Cardiac muscle cell (in vitro differentiated cells and primary cell): ENCODE measurements at regions not wholly inside any gene's neighbourhood (a gene's known extent, or its start where the extent isn't known, plus 50 kb on each side); places are given as distances from the start of the nearest gene placed in this dataset.
"Not testable (repeated sequence)": the region's sequence is repeated elsewhere in the genome, so short reads cannot be mapped to it uniquely, and the experiment has no call there.

Experiments
- DNase-seq, 2 donors: peaks; one replicate each; pipeline versions ENCODE4 v3.0.0 to v3.0.0-alpha.2; 2010 to 2017; ENCODE audit warnings: low read depth in 1 of 2, low spot score in 1 of 2
- H3K27ac ChIP-seq: fragments of 200-600 bp; sonication (generic); 2 replicates; pipeline ENCODE4 v1.5.1; 2016
- H3K27me3 ChIP-seq: fragments of 200-600 bp; sonication (generic); 2 replicates; pipeline ENCODE4 v1.6.0; 2016; ENCODE audit warnings: control low read depth
- H3K36me3 ChIP-seq: fragments of 200-600 bp; sonication (generic); 2 replicates; pipeline ENCODE4 v1.5.1; 2016; ENCODE audit warnings: control low read depth
- H3K4me1 ChIP-seq: fragments of 200-600 bp; sonication (generic); 2 replicates; pipeline ENCODE4 v1.8.1; 2017; ENCODE audit warnings: low read depth, mild to moderate bottlenecking, mixed run types
- H3K4me3 ChIP-seq: fragments of 200-600 bp; sonication (generic); 2 replicates; pipeline ENCODE4 v1.5.1; 2016; ENCODE audit warnings: mild to moderate bottlenecking
- H3K9me3 ChIP-seq: fragments of 200-600 bp; sonication (generic); 2 replicates; pipeline ENCODE4 v1.5.1; 2017; ENCODE audit warnings: low read depth, mild to moderate bottlenecking, control low read depth
- TF ChIP-seq, protein P1 (sequence below): IDR thresholded peaks from 2 replicates; pipeline ENCODE4 v1.5.1; 2012; ENCODE audit warnings: low read depth, mild to moderate bottlenecking, low read length

GRCh38 chr16:86075488-86075785 lies 176.5 kb downstream of the IRF8 start:
- TF ChIP-seq, protein P1, sequence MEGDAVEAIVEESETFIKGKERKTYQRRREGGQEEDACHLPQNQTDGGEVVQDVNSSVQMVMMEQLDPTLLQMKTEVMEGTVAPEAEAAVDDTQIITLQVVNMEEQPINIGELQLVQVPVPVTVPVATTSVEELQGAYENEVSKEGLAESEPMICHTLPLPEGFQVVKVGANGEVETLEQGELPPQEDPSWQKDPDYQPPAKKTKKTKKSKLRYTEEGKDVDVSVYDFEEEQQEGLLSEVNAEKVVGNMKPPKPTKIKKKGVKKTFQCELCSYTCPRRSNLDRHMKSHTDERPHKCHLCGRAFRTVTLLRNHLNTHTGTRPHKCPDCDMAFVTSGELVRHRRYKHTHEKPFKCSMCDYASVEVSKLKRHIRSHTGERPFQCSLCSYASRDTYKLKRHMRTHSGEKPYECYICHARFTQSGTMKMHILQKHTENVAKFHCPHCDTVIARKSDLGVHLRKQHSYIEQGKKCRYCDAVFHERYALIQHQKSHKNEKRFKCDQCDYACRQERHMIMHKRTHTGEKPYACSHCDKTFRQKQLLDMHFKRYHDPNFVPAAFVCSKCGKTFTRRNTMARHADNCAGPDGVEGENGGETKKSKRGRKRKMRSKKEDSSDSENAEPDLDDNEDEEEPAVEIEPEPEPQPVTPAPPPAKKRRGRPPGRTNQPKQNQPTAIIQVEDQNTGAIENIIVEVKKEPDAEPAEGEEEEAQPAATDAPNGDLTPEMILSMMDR: no peak
- Histone ChIP-seq H3K27me3 (no peaks in the 10 kb centered on the region), H3K36me3 (no peaks in the 10 kb centered on the region), H3K4me3 (no peak overlapping the region), H3K9me3 (no peaks in the 10 kb centered on the region), H3K4me1 (peaks cover 8% of the 10 kb centered on the region), H3K27ac (no peak overlapping the region)
- DNase-seq: no peak

GRCh38 chr16:86075839-86076440 lies 177.0 kb downstream of the IRF8 start:
- Histone ChIP-seq H3K4me1 (peaks cover 8% of the 10 kb centered on the region), H3K27me3 (no peaks in the 10 kb centered on the region), H3K4me3 (no peak overlapping the region), H3K9me3 (no peaks in the 10 kb centered on the region), H3K27ac (no peak overlapping the region), H3K36me3 (no peaks in the 10 kb centered on the region)
- DNase-seq: no peak
- TF ChIP-seq, protein P1: no peak

DNA sequence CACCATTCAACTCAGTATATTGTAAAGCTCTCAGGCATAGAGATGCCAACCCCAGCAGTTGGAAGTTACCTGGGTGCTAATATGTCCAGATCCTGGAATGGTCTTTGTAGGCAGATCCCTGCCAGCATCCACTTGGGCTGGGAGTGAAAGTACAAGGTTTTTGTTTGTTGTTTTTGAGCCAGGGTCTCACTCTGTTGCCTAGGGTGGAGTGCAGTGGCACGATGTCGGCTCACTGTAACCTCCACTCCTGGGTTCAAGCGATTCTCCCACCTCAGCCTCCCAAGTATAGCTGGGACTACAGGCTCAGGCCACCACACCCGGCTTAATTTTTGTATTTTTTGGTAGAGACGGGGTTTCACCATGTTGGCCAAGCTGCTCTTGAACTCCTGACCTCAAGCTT lies 177.6 kb downstream of the IRF8 start:
- no peaks in the 10 kb centered on the region for H3K36me3 ChIP-seq
- DNase-seq: no peak
- TF ChIP-seq, protein P1: no peak
- H3K27me3 ChIP-seq: no peaks in the 10 kb centered on the region
- H3K4me3 ChIP-seq: no peak overlapping the region
- no peaks in the 10 kb centered on the region for H3K9me3 ChIP-seq
- H3K4me1 ChIP-seq: peaks cover 8% of the 10 kb centered on the region
- H3K27ac ChIP-seq: no peak overlapping the region

- Histone ChIP-seq H3K4me1 (peaks cover 8% of the 10 kb centered on the region), H3K27ac (no peak overlapping the region), H3K4me3 (no peak overlapping the region), H3K36me3 (no peaks in the 10 kb centered on the region), H3K9me3 (no peaks in the 10 kb centered on the region), H3K27me3 (no peaks in the 10 kb centered on the region)
- DNase-seq: no peak
- TF ChIP-seq, protein P1: no peak
These were observed 178.4 kb downstream of the IRF8 start for GRCh38 chr16:86077243-86077940.

DNA sequence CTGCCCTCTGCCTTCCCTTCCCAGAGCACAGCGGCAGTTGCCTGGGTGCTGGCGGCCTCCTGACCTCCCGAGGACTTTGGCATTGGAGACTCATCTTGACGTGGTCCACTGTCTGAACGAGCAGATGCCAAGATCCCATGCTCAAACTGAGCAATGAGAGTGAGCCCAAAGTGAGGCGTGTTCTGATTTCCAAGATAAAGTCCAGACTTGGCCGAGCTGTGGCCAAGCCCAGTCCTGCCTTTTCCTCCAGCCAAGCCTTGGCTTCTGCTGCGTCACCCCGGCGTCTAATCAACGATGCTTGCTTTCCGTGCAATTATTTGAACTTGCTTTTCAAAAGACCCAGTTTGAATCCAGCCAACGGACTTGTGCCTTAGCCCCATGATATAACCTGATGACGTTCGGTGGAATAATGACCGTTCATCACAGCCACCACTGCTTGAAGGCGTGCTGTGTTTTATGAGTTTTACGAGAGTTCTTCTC lies 179.2 kb downstream of the IRF8 start:
- Histone ChIP-seq H3K9me3 (no peaks in the 10 kb centered on the region), H3K4me1 (peaks cover 12% of the 10 kb centered on the region), H3K27me3 (no peaks in the 10 kb centered on the region), H3K4me3 (no peak overlapping the region), H3K27ac (no peak overlapping the region), H3K36me3 (no peaks in the 10 kb centered on the region)
- TF ChIP-seq, protein P1: no peak
- no peak for DNase-seq

GRCh38 chr16:86078711-86079110 lies 179.7 kb downstream of the IRF8 start:
- H3K27me3 ChIP-seq, DNase-seq, H3K9me3 ChIP-seq, H3K36me3 ChIP-seq, H3K27ac ChIP-seq, H3K4me3 ChIP-seq: not testable (repeated sequence)
- peaks cover 12% of the 10 kb centered on the region for H3K4me1 ChIP-seq
